ENCODE measurements at regions not wholly inside any gene's neighbourhood (a gene's known extent, or its start where the extent isn't known, plus 50 kb on each side); places are given as distances from the start of the nearest gene placed in this dataset.

DNA sequence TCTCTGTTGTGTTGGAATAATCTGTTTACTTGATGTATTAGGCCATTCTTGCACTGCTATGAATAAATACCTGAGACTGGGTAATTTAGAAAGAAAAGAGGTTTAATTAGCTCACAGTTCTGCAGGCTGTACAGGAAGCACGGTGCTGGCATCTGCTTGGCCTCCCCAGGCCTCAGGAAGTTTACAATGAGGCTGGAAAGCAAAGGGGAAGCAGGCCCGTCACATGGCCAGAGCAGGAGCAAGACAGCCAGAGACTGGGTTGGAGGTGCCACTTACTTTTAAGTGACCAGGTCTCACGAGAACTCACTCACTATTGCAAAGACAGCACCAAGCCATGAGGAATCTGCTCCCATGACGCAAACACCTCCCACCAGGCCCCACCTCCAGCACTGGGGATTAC is 50.6 kb upstream of the FUCA2 start:
- TF ChIP-seq EZH2 (IDR thresholded peaks at IDR 0.05; ENCODE audit: low read depth), result no peak
- TF ChIP-seq, protein P1, sequence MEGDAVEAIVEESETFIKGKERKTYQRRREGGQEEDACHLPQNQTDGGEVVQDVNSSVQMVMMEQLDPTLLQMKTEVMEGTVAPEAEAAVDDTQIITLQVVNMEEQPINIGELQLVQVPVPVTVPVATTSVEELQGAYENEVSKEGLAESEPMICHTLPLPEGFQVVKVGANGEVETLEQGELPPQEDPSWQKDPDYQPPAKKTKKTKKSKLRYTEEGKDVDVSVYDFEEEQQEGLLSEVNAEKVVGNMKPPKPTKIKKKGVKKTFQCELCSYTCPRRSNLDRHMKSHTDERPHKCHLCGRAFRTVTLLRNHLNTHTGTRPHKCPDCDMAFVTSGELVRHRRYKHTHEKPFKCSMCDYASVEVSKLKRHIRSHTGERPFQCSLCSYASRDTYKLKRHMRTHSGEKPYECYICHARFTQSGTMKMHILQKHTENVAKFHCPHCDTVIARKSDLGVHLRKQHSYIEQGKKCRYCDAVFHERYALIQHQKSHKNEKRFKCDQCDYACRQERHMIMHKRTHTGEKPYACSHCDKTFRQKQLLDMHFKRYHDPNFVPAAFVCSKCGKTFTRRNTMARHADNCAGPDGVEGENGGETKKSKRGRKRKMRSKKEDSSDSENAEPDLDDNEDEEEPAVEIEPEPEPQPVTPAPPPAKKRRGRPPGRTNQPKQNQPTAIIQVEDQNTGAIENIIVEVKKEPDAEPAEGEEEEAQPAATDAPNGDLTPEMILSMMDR (conservative IDR thresholded peaks at IDR 0.05), result no peak
